ENCODE measurements at regions not wholly inside any gene's neighbourhood (a gene's known extent, or its start where the extent isn't known, plus 50 kb on each side); places are given as distances from the start of the nearest gene placed in this dataset.

GRCh38 chr2:104280216-104280615, 573.7 kb upstream of the POU3F3 start:
- no peak overlapping the region for H3K27ac ChIP-seq (ENCODE audit: low read depth, low read length)
- TF ChIP-seq CTCF (conservative IDR thresholded peaks at IDR 0.05) = no peak
- H3K36me3 ChIP-seq (ENCODE audit: control insufficient read depth, insufficient read depth, low read length) = no peaks in the 10 kb centered on the region
- no peaks in the 10 kb centered on the region for H3K4me1 ChIP-seq (ENCODE audit: control insufficient read depth, insufficient read depth, low read length)
- Mint-ChIP-seq H3K36me3 (ENCODE audit: low read depth) (no peaks in the 10 kb centered on the region), H3K4me1 (no peaks in the 10 kb centered on the region), H3K27me3 (ENCODE audit: insufficient read depth) (no peaks in the 10 kb centered on the region), H3K4me3 (no peak overlapping the region), H3K27ac (no peak overlapping the region), H3K9me3 (no peaks in the 10 kb centered on the region)
- DNase-seq = no peak
- H3K4me3 ChIP-seq (ENCODE audit: low read length) = no peak overlapping the region
- no peaks in the 10 kb centered on the region for H3K9me3 ChIP-seq (ENCODE audit: control insufficient read depth, low read length)
- H3K9ac ChIP-seq (ENCODE audit: extremely low read depth, low read length, poor library complexity, severe bottlenecking) = no peak overlapping the region
- 100% methylated on average over 1 of the region's 1 CpG; no CpG with 5 or more reads in 1 of the 2 experiments for WGBS, 2 experiments (ENCODE audit: insufficient coverage in 1 of 2, insufficient read length in 1 of 2)
- no peaks in the 10 kb centered on the region for H3K27me3 ChIP-seq (ENCODE audit: control insufficient read depth, insufficient read depth, low read length, poor library complexity, severe bottlenecking)

- Mint-ChIP-seq H3K9me3 (no peaks in the 10 kb centered on the region), H3K36me3 (ENCODE audit: low read depth) (no peaks in the 10 kb centered on the region), H3K4me1 (peaks cover 7% of the 10 kb centered on the region), H3K27me3 (ENCODE audit: insufficient read depth) (no peaks in the 10 kb centered on the region), H3K4me3 (no peak overlapping the region), H3K27ac (no peak overlapping the region)
- TF ChIP-seq CTCF (conservative IDR thresholded peaks at IDR 0.05) = no peak
- Histone ChIP-seq H3K36me3 (ENCODE audit: control insufficient read depth, insufficient read depth, low read length) (no peaks in the 10 kb centered on the region), H3K9me3 (ENCODE audit: control insufficient read depth, low read length) (no peaks in the 10 kb centered on the region), H3K27me3 (ENCODE audit: control insufficient read depth, insufficient read depth, low read length, poor library complexity, severe bottlenecking) (no peaks in the 10 kb centered on the region), H3K4me3 (ENCODE audit: low read length) (no peak overlapping the region), H3K27ac (ENCODE audit: low read depth, low read length) (no peak overlapping the region), H3K9ac (ENCODE audit: extremely low read depth, low read length, poor library complexity, severe bottlenecking) (no peak overlapping the region), H3K4me1 (ENCODE audit: control insufficient read depth, insufficient read depth, low read length) (no peaks in the 10 kb centered on the region)
- 25% methylated on average over 3 of the region's 3 CpGs; no CpG with 5 or more reads in 1 of the 2 experiments for WGBS, 2 experiments (ENCODE audit: insufficient coverage in 1 of 2, insufficient read length in 1 of 2)
- peak; percentile 78 for DNase-seq
Observed at GRCh38 chr2:104286841-104287240, 567.1 kb upstream of the POU3F3 start.

GRCh38 chr2:104289651-104290565, 564.0 kb upstream of the POU3F3 start:
- WGBS, 2 experiments (ENCODE audit: insufficient coverage in 1 of 2, insufficient read length in 1 of 2) = 84 to 90% methylated on average over 4 to 8 of the region's 8 CpGs
- Mint-ChIP-seq H3K27ac (no peak overlapping the region), H3K4me1 (peaks cover 7% of the 10 kb centered on the region), H3K27me3 (ENCODE audit: insufficient read depth) (no peaks in the 10 kb centered on the region), H3K36me3 (ENCODE audit: low read depth) (no peaks in the 10 kb centered on the region), H3K4me3 (no peak overlapping the region), H3K9me3 (no peaks in the 10 kb centered on the region)
- Histone ChIP-seq H3K9me3 (ENCODE audit: control insufficient read depth, low read length) (no peaks in the 10 kb centered on the region), H3K27me3 (ENCODE audit: control insufficient read depth, insufficient read depth, low read length, poor library complexity, severe bottlenecking) (no peaks in the 10 kb centered on the region), H3K9ac (ENCODE audit: extremely low read depth, low read length, poor library complexity, severe bottlenecking) (no peak overlapping the region), H3K4me3 (ENCODE audit: low read length) (no peak overlapping the region), H3K27ac (ENCODE audit: low read depth, low read length) (no peak overlapping the region), H3K36me3 (ENCODE audit: control insufficient read depth, insufficient read depth, low read length) (no peaks in the 10 kb centered on the region), H3K4me1 (ENCODE audit: control insufficient read depth, insufficient read depth, low read length) (no peaks in the 10 kb centered on the region)
- DNase-seq = no peak
- TF ChIP-seq CTCF (conservative IDR thresholded peaks at IDR 0.05) = no peak
